ENCODE measurements at regions not wholly inside any gene's neighbourhood (a gene's known extent, or its start where the extent isn't known, plus 50 kb on each side); places are given as distances from the start of the nearest gene placed in this dataset.

GRCh38 chr15:70178335-70179084 is 80.8 kb upstream of the TLE3 start:
- TF ChIP-seq CTCF (IDR thresholded peaks at IDR 0.05) (no peak), EZH2phosphoT487 (IDR thresholded peaks at IDR 0.05) (no peak), EZH2 (IDR thresholded peaks at IDR 0.05) (no peak)
